ENCODE measurements at regions not wholly inside any gene's neighbourhood (a gene's known extent, or its start where the extent isn't known, plus 50 kb on each side); places are given as distances from the start of the nearest gene placed in this dataset.

DNA sequence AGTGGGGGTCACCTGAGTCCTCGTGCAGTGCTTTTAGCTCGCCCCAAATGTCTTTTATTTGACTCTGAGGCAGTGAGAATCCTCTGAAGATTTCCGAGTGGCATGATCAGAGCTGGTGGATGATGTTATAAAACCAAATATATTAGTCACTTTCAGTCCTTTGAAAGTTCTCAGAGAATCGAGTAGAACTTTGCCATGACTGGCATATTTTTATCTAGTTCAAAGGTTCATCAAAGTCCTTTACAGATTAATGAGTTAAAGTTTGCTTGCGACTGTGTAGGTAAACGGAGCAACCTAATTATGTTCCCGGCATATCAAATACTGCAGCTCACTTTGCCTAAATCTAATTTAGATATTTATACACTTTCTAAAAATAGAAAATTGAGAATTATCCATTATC is 498.5 kb upstream of the NOX3 start:
- TF ChIP-seq POLR2AphosphoS5 (IDR thresholded peaks at IDR 0.05) (no peak), POLR2A (IDR thresholded peaks at IDR 0.05) (no peak)
- TF ChIP-seq, protein P1, sequence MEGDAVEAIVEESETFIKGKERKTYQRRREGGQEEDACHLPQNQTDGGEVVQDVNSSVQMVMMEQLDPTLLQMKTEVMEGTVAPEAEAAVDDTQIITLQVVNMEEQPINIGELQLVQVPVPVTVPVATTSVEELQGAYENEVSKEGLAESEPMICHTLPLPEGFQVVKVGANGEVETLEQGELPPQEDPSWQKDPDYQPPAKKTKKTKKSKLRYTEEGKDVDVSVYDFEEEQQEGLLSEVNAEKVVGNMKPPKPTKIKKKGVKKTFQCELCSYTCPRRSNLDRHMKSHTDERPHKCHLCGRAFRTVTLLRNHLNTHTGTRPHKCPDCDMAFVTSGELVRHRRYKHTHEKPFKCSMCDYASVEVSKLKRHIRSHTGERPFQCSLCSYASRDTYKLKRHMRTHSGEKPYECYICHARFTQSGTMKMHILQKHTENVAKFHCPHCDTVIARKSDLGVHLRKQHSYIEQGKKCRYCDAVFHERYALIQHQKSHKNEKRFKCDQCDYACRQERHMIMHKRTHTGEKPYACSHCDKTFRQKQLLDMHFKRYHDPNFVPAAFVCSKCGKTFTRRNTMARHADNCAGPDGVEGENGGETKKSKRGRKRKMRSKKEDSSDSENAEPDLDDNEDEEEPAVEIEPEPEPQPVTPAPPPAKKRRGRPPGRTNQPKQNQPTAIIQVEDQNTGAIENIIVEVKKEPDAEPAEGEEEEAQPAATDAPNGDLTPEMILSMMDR (IDR thresholded peaks at IDR 0.05): no peak
- no peak for DNase-seq (ENCODE audit: low spot score in 2 of 2)
- H3K36me3 ChIP-seq: no peaks in the 10 kb centered on the region
- H3K9me3 ChIP-seq: no peaks in the 10 kb centered on the region
- intact Hi-C loops (cut with DNase I; ENCODE audit: low total_unique reads): no loop called here
- H3K27ac ChIP-seq: no peak overlapping the region
- H3K4me3 ChIP-seq: no peak overlapping the region
- H3K4me1 ChIP-seq: no peaks in the 10 kb centered on the region
- no peaks in the 10 kb centered on the region for H3K27me3 ChIP-seq

DNA sequence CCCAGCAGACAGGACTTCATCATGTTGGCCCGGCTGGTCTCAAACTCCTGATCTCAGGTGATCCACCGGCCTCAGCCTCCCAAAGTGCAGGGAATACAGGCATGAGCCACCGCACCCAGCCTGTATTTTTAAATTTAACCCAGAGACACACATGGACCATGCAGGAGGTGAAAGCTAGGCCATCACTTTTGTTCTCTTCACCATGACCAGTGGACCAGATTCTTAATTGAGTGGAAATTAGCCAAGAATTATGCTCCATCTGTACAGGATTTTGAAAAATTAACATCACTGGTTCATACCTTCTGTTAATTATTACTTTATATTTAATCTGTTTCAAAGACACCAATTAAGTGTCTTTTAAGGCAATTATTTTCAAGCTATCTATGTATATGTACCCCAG is 493.6 kb upstream of the NOX3 start:
- Histone ChIP-seq H3K27me3 (no peaks in the 10 kb centered on the region), H3K4me3 (no peak overlapping the region), H3K4me1 (no peaks in the 10 kb centered on the region), H3K9me3 (peaks cover 18 to 20% of the 10 kb centered on the region in 2 donors), H3K36me3 (no peaks in the 10 kb centered on the region), H3K27ac (no peak overlapping the region)
- intact Hi-C loops (cut with DNase I; ENCODE audit: low total_unique reads): no loop called here
- TF ChIP-seq, protein P1 (IDR thresholded peaks at IDR 0.05): no peak
- TF ChIP-seq POLR2A (IDR thresholded peaks at IDR 0.05) (no peak), POLR2AphosphoS5 (IDR thresholded peaks at IDR 0.05) (no peak)
- DNase-seq (ENCODE audit: low spot score in 2 of 2): no peak

DNA sequence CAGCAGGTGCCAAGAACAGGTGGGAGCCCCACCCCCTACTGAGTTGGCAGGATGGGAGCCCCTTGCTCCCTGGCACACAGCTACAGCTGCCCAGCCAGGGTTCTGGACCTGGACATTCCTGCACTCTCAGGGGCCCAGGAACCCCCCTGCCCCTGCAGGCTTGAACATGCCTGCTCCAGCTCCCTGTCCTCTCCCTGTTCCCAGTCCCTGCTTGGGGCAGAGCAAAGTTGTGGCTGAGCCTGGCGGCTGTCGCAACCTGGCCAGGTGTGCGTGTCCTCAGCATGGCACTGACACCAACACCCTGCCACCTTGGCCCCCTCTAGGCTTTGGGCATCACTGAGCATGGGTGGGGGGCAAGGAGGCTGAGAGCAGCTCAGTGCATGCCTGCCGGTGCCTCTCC is 491.2 kb upstream of the NOX3 start:
- no peaks in the 10 kb centered on the region for H3K27me3 ChIP-seq
- no peak for DNase-seq (ENCODE audit: low spot score in 2 of 2)
- H3K9me3 ChIP-seq: peaks cover 18 to 20% of the 10 kb centered on the region in 2 donors
- TF ChIP-seq POLR2A (IDR thresholded peaks at IDR 0.05): no peak
- TF ChIP-seq, protein P1 (IDR thresholded peaks at IDR 0.05): no peak
- no peak for TF ChIP-seq POLR2AphosphoS5 (IDR thresholded peaks at IDR 0.05)
- intact Hi-C loops (cut with DNase I; ENCODE audit: low total_unique reads): no loop called here
- no peak overlapping the region for H3K4me3 ChIP-seq
- no peaks in the 10 kb centered on the region for H3K4me1 ChIP-seq
- H3K27ac ChIP-seq: no peak overlapping the region
- no peaks in the 10 kb centered on the region for H3K36me3 ChIP-seq

DNA sequence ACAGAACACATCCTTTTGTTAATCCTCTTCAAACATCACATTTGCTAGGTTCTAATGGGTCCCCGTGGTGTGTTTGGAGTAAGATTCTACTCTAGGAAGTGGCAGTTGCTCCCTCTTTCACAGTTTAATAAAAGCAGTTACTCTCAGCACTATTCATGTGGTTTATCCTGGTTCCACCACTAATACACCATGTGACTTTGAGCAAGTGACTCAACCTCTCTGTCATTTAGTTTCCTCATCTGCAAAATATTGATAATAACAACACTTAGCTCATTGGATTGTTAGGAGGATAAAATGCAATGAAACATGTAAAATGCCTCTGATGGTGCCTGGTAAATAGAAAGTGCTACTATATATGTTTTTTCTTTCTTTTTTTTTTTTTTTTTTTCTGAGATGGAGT is 488.0 kb upstream of the NOX3 start:
- Histone ChIP-seq H3K27me3 (no peaks in the 10 kb centered on the region), H3K36me3 (no peaks in the 10 kb centered on the region), H3K9me3 (peaks cover 18 to 20% of the 10 kb centered on the region in 2 donors), H3K4me1 (no peaks in the 10 kb centered on the region), H3K4me3 (no peak overlapping the region), H3K27ac (no peak overlapping the region)
- intact Hi-C loops (cut with DNase I; ENCODE audit: low total_unique reads): no loop called here
- TF ChIP-seq POLR2A (IDR thresholded peaks at IDR 0.05): no peak
- TF ChIP-seq POLR2AphosphoS5 (IDR thresholded peaks at IDR 0.05): no peak
- TF ChIP-seq, protein P1 (IDR thresholded peaks at IDR 0.05): no peak
- DNase-seq (ENCODE audit: low spot score in 2 of 2): no peak

DNA sequence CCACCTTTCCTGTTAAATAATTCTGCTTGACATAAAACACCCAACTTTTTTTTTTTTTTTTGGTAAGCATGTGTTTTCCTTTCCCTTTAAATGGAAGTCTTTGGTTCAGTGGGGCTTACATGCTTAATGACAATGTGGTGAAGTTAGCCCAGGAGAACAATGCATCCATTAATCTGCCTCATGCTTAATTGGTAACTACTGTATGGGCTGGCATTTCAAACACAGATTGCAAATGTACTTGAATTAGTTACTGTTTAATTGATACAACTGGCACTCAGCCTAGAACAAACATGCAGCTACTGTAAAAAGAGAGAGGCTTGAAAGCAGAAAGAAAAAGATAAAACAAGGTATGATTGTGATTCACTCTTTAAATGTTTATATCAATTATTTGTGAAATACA is 483.6 kb upstream of the NOX3 start:
- Histone ChIP-seq H3K9me3 (no peaks in the 10 kb centered on the region), H3K4me1 (no peaks in the 10 kb centered on the region), H3K27me3 (no peaks in the 10 kb centered on the region), H3K27ac (no peak overlapping the region), H3K36me3 (no peaks in the 10 kb centered on the region), H3K4me3 (no peak overlapping the region)
- no peak for DNase-seq (ENCODE audit: low spot score in 2 of 2)
- intact Hi-C loops (cut with DNase I; ENCODE audit: low total_unique reads): no loop called here
- TF ChIP-seq POLR2AphosphoS5 (IDR thresholded peaks at IDR 0.05) (no peak), POLR2A (IDR thresholded peaks at IDR 0.05) (no peak)
- TF ChIP-seq, protein P1 (IDR thresholded peaks at IDR 0.05): no peak

All from breast epithelium (tissue), 4 donors.